NCI-H82 (cell line): ENCODE measurements at regions not wholly inside any gene's neighbourhood (a gene's known extent, or its start where the extent isn't known, plus 50 kb on each side); places are given as distances from the start of the nearest gene placed in this dataset.

ENCODE experiments used
- DNase-seq: peaks from one replicate; lab custom pipeline; 2025; lab: John Stamatoyannopoulos, UW

GRCh38 chr11:116217006-116217405, 555.8 kb downstream of the BUD13 start:
- DNase-seq: peak; percentile 63

GRCh38 chr11:116215471-116216113, 557.2 kb downstream of the BUD13 start:
- peak; percentile 73 for DNase-seq

- DNase-seq: no peak
Observed at GRCh38 chr11:116211147-116211546, 561.6 kb downstream of the BUD13 start.

GRCh38 chr11:116210663-116211062, 562.1 kb downstream of the BUD13 start:
- no peak for DNase-seq

GRCh38 chr11:116209255-116209654, 563.5 kb downstream of the BUD13 start:
- DNase-seq: no peak

GRCh38 chr11:116207421-116208141, 565.2 kb downstream of the BUD13 start:
- peak; percentile 65 for DNase-seq

GRCh38 chr11:116207019-116207418, 565.8 kb downstream of the BUD13 start:
- DNase-seq: peak; percentile 51

GRCh38 chr11:116202922-116203321, 569.9 kb downstream of the BUD13 start:
- DNase-seq: peak; percentile 24

- peak; percentile 68 for DNase-seq
Observed at GRCh38 chr11:116200564-116200963, 572.2 kb downstream of the BUD13 start.

- DNase-seq: peak; percentile 81
Observed at GRCh38 chr11:116199182-116199581, 573.6 kb downstream of the BUD13 start.

GRCh38 chr11:116194156-116194904, 578.5 kb downstream of the BUD13 start:
- DNase-seq: peak; percentile 40

- peak; percentile 71 for DNase-seq
Observed at GRCh38 chr11:116193321-116194131, 579.3 kb downstream of the BUD13 start.

- DNase-seq: peak; percentile 81
Observed at GRCh38 chr11:116192509-116193210, 580.1 kb downstream of the BUD13 start.

- no peak for DNase-seq
Observed at GRCh38 chr11:116190861-116191260, 581.9 kb downstream of the BUD13 start.

- peak; percentile 33 for DNase-seq
Observed at GRCh38 chr11:116189408-116190170, 583.2 kb downstream of the BUD13 start.

GRCh38 chr11:116188350-116188749, 584.4 kb downstream of the BUD13 start:
- DNase-seq: no peak

- no peak for DNase-seq
Observed at GRCh38 chr11:116187026-116187425, 585.8 kb downstream of the BUD13 start.

GRCh38 chr11:116185551-116185950, 587.2 kb downstream of the BUD13 start:
- DNase-seq: no peak

GRCh38 chr11:116184763-116185162, 588.0 kb downstream of the BUD13 start:
- DNase-seq: peak; percentile 42

- no peak for DNase-seq
Observed at GRCh38 chr11:116182356-116182966, 590.3 kb downstream of the BUD13 start.
